ENCODE measurements at regions not wholly inside any gene's neighbourhood (a gene's known extent, or its start where the extent isn't known, plus 50 kb on each side); places are given as distances from the start of the nearest gene placed in this dataset.
A peak's percentile ranks its signal among the peaks of the same experiment; 100 is the strongest.

DNA sequence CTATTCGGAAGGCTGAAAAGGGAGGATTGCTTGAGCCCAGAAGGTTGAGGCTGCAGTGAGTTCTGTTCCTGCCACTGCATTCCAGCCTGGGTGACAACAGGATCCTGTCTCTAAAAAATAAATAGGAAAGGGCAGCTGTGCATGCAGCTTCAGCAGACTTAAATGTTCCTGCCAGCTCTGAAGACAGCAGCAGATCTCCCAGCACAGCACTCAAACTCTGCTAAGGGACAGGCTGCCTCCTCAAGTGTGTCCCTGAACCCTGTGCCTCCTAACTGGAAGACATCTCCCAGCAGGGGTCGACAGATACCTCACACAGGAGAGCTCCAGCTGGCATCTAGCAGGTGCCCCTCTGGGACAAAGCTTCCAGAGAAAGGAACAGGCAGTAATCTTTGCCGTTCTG is 117.9 kb downstream of the CXCL12 start:
- Histone ChIP-seq H3K79me1 (ENCODE audit: low read depth, low read length) (no peaks in the 10 kb centered on the region), H3K9ac (ENCODE audit: low read depth, low read length, poor library complexity) (no peak overlapping the region), H2BK5ac (ENCODE audit: low read length) (no peak overlapping the region), H3K18ac (ENCODE audit: low read length) (no peak overlapping the region), H3K23ac (ENCODE audit: low read depth, low read length, poor library complexity) (no peak overlapping the region), H3K14ac (ENCODE audit: low read length) (no peak overlapping the region), H3K27ac (replicated peaks; ENCODE audit: low read length) (no peak overlapping the region), H3K36me3 (replicated peaks in 1 of 2; ENCODE audit: control insufficient read depth in 2 of 2, insufficient read depth in 2 of 2, low read length in 2 of 2) (no peaks in the 10 kb centered on the region), H2BK12ac (ENCODE audit: low read length) (no peak overlapping the region), H3K4me1 (ENCODE audit: control insufficient read depth in 2 of 2, insufficient read depth in 1 of 2, low read depth in 1 of 2, low read length in 2 of 2) (no peaks in the 10 kb centered on the region), H3K4ac (ENCODE audit: low read length) (no peak overlapping the region), H2BK15ac (ENCODE audit: low read length) (no peak overlapping the region), H3K27me3 (ENCODE audit: control insufficient read depth in 3 of 3, insufficient read depth in 3 of 3, low read depth in 1 of 3, low read length in 3 of 3) (no peaks in the 10 kb centered on the region), H2BK120ac (ENCODE audit: low read depth, low read length) (no peak overlapping the region), H3K4me2 (ENCODE audit: insufficient read depth, low read length, poor library complexity, severe bottlenecking) (no peak overlapping the region), H2AK5ac (ENCODE audit: low read depth, low read length) (no peak overlapping the region), H4K91ac (ENCODE audit: low read depth, low read length, poor library complexity) (no peak overlapping the region), H4K8ac (ENCODE audit: low read depth, low read length) (no peak overlapping the region), H3K4me3 (ENCODE audit: low read length in 2 of 2) (no peak overlapping the region), H3K9me3 (replicated peaks in 1 of 2; ENCODE audit: control insufficient read depth in 2 of 2, insufficient read depth in 1 of 2, low read depth in 1 of 2, low read length in 2 of 2) (peaks cover 0 to 3% of the 10 kb centered on the region in 2 donors), H2AFZ (ENCODE audit: low read length) (no peak overlapping the region)
- WGBS, 2 donors (ENCODE audit: extremely low coverage in 2 of 2, insufficient read length in 2 of 2, insufficient replicate concordance in 1 of 2): no CpG with 5 or more reads among the region's 3 CpGs
- no peak for DNase-seq (ENCODE audit: low spot score)

DNA sequence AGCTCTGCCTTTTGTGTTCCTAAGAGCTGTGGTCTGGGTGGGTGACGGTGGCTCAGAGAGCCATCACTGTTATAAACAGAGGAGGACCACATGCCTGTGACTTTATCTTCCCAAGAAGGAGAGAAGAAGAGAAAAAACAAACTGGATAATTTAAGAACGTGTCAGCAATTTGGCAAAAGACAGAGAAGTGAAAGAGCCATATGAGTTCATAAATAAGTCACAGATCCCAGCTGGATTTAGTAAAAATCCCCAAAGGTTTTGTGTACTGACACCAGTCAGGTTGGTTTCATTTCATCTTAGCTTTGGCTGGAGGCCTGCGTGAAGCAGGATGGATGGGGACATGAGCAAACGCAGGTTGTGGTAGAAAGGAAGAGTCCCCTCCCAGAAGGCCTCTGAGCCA is 120.7 kb downstream of the CXCL12 start:
- WGBS, 2 donors (ENCODE audit: extremely low coverage in 2 of 2, insufficient read length in 2 of 2, insufficient replicate concordance in 1 of 2): no CpG with 5 or more reads among the region's 4 CpGs
- no peaks in the 10 kb centered on the region for H3K36me3 ChIP-seq (replicated peaks in 1 of 2; ENCODE audit: control insufficient read depth in 2 of 2, insufficient read depth in 2 of 2, low read length in 2 of 2)
- H3K27ac ChIP-seq (replicated peaks; ENCODE audit: low read length): no peak overlapping the region
- H3K79me1 ChIP-seq (ENCODE audit: low read depth, low read length): no peaks in the 10 kb centered on the region
- H4K8ac ChIP-seq (ENCODE audit: low read depth, low read length): no peak overlapping the region
- no peak overlapping the region for H3K9ac ChIP-seq (ENCODE audit: low read depth, low read length, poor library complexity)
- H2BK120ac ChIP-seq (ENCODE audit: low read depth, low read length): no peak overlapping the region
- no peak overlapping the region for H4K91ac ChIP-seq (ENCODE audit: low read depth, low read length, poor library complexity)
- no peak overlapping the region for H2BK15ac ChIP-seq (ENCODE audit: low read length)
- H3K23ac ChIP-seq (ENCODE audit: low read depth, low read length, poor library complexity): no peak overlapping the region
- no peak overlapping the region for H2AK5ac ChIP-seq (ENCODE audit: low read depth, low read length)
- H3K4me3 ChIP-seq (ENCODE audit: low read length in 2 of 2): no peak overlapping the region
- no peak overlapping the region for H3K4ac ChIP-seq (ENCODE audit: low read length)
- H3K9me3 ChIP-seq (replicated peaks in 1 of 2; ENCODE audit: control insufficient read depth in 2 of 2, insufficient read depth in 1 of 2, low read depth in 1 of 2, low read length in 2 of 2): peaks cover 0 to 3% of the 10 kb centered on the region in 2 donors
- no peaks in the 10 kb centered on the region for H3K27me3 ChIP-seq (ENCODE audit: control insufficient read depth in 3 of 3, insufficient read depth in 3 of 3, low read depth in 1 of 3, low read length in 3 of 3)
- no peak overlapping the region for H2BK12ac ChIP-seq (ENCODE audit: low read length)
- H3K4me2 ChIP-seq (ENCODE audit: insufficient read depth, low read length, poor library complexity, severe bottlenecking): no peak overlapping the region
- H2AFZ ChIP-seq (ENCODE audit: low read length): no peak overlapping the region
- no peak for DNase-seq (ENCODE audit: low spot score)
- no peak overlapping the region for H3K14ac ChIP-seq (ENCODE audit: low read length)
- no peak overlapping the region for H3K18ac ChIP-seq (ENCODE audit: low read length)
- H3K4me1 ChIP-seq (ENCODE audit: control insufficient read depth in 2 of 2, insufficient read depth in 1 of 2, low read depth in 1 of 2, low read length in 2 of 2): no peaks in the 10 kb centered on the region
- H2BK5ac ChIP-seq (ENCODE audit: low read length): no peak overlapping the region

GRCh38 chr10:44263771-44264170 is 121.1 kb downstream of the CXCL12 start:
- H3K4me3 ChIP-seq (ENCODE audit: low read length in 2 of 2): no peak overlapping the region
- no CpG with 5 or more reads among the region's 3 CpGs for WGBS, 2 donors (ENCODE audit: extremely low coverage in 2 of 2, insufficient read length in 2 of 2, insufficient replicate concordance in 1 of 2)
- no peak for DNase-seq (ENCODE audit: low spot score)
- no peak overlapping the region for H2AK5ac ChIP-seq (ENCODE audit: low read depth, low read length)
- H2AFZ ChIP-seq (ENCODE audit: low read length): no peak overlapping the region
- H2BK5ac ChIP-seq (ENCODE audit: low read length): no peak overlapping the region
- H3K18ac ChIP-seq (ENCODE audit: low read length): no peak overlapping the region
- peaks cover 0 to 3% of the 10 kb centered on the region in 2 donors for H3K9me3 ChIP-seq (replicated peaks in 1 of 2; ENCODE audit: control insufficient read depth in 2 of 2, insufficient read depth in 1 of 2, low read depth in 1 of 2, low read length in 2 of 2)
- H3K27ac ChIP-seq (replicated peaks; ENCODE audit: low read length): no peak overlapping the region
- H3K4ac ChIP-seq (ENCODE audit: low read length): no peak overlapping the region
- no peak overlapping the region for H2BK120ac ChIP-seq (ENCODE audit: low read depth, low read length)
- H2BK15ac ChIP-seq (ENCODE audit: low read length): no peak overlapping the region
- no peaks in the 10 kb centered on the region for H3K27me3 ChIP-seq (ENCODE audit: control insufficient read depth in 3 of 3, insufficient read depth in 3 of 3, low read depth in 1 of 3, low read length in 3 of 3)
- H3K4me1 ChIP-seq (ENCODE audit: control insufficient read depth in 2 of 2, insufficient read depth in 1 of 2, low read depth in 1 of 2, low read length in 2 of 2): peaks cover 0 to 2% of the 10 kb centered on the region in 2 donors
- no peak overlapping the region for H2BK12ac ChIP-seq (ENCODE audit: low read length)
- H3K36me3 ChIP-seq (replicated peaks in 1 of 2; ENCODE audit: control insufficient read depth in 2 of 2, insufficient read depth in 2 of 2, low read length in 2 of 2): no peaks in the 10 kb centered on the region
- no peak overlapping the region for H4K91ac ChIP-seq (ENCODE audit: low read depth, low read length, poor library complexity)
- H3K14ac ChIP-seq (ENCODE audit: low read length): no peak overlapping the region
- H3K4me2 ChIP-seq (ENCODE audit: insufficient read depth, low read length, poor library complexity, severe bottlenecking): no peak overlapping the region
- no peaks in the 10 kb centered on the region for H3K79me1 ChIP-seq (ENCODE audit: low read depth, low read length)
- H3K9ac ChIP-seq (ENCODE audit: low read depth, low read length, poor library complexity): no peak overlapping the region
- no peak overlapping the region for H3K23ac ChIP-seq (ENCODE audit: low read depth, low read length, poor library complexity)
- no peak overlapping the region for H4K8ac ChIP-seq (ENCODE audit: low read depth, low read length)

GRCh38 chr10:44262551-44263251 is 122.2 kb downstream of the CXCL12 start:
- H4K8ac ChIP-seq (ENCODE audit: low read depth, low read length): no peak overlapping the region
- H3K4ac ChIP-seq (ENCODE audit: low read length): no peak overlapping the region
- no peak overlapping the region for H2AFZ ChIP-seq (ENCODE audit: low read length)
- H3K18ac ChIP-seq (ENCODE audit: low read length): peak overlapping the region; percentile 31
- no peak overlapping the region for H2BK12ac ChIP-seq (ENCODE audit: low read length)
- H3K14ac ChIP-seq (ENCODE audit: low read length): no peak overlapping the region
- H3K27me3 ChIP-seq (ENCODE audit: control insufficient read depth in 3 of 3, insufficient read depth in 3 of 3, low read depth in 1 of 3, low read length in 3 of 3): no peaks in the 10 kb centered on the region
- H3K27ac ChIP-seq (replicated peaks; ENCODE audit: low read length): no peak overlapping the region
- H3K4me1 ChIP-seq (ENCODE audit: control insufficient read depth in 2 of 2, insufficient read depth in 1 of 2, low read depth in 1 of 2, low read length in 2 of 2): peaks cover 0 to 2% of the 10 kb centered on the region in 2 donors
- WGBS, 2 donors (ENCODE audit: extremely low coverage in 2 of 2, insufficient read length in 2 of 2, insufficient replicate concordance in 1 of 2): no CpG with 5 or more reads among the region's 6 CpGs
- no peak overlapping the region for H3K23ac ChIP-seq (ENCODE audit: low read depth, low read length, poor library complexity)
- H2BK120ac ChIP-seq (ENCODE audit: low read depth, low read length): no peak overlapping the region
- H2AK5ac ChIP-seq (ENCODE audit: low read depth, low read length): peak overlapping the region; percentile 40
- H2BK15ac ChIP-seq (ENCODE audit: low read length): no peak overlapping the region
- DNase-seq (ENCODE audit: low spot score): no peak
- peaks cover 0 to 3% of the 10 kb centered on the region in 2 donors for H3K9me3 ChIP-seq (replicated peaks in 1 of 2; ENCODE audit: control insufficient read depth in 2 of 2, insufficient read depth in 1 of 2, low read depth in 1 of 2, low read length in 2 of 2)
- no peak overlapping the region for H3K4me3 ChIP-seq (ENCODE audit: low read length in 2 of 2)
- H2BK5ac ChIP-seq (ENCODE audit: low read length): no peak overlapping the region
- H3K36me3 ChIP-seq (replicated peaks in 1 of 2; ENCODE audit: control insufficient read depth in 2 of 2, insufficient read depth in 2 of 2, low read length in 2 of 2): no peaks in the 10 kb centered on the region
- H4K91ac ChIP-seq (ENCODE audit: low read depth, low read length, poor library complexity): no peak overlapping the region
- no peak overlapping the region for H3K9ac ChIP-seq (ENCODE audit: low read depth, low read length, poor library complexity)
- H3K4me2 ChIP-seq (ENCODE audit: insufficient read depth, low read length, poor library complexity, severe bottlenecking): no peak overlapping the region
- H3K79me1 ChIP-seq (ENCODE audit: low read depth, low read length): no peaks in the 10 kb centered on the region
